OCI-LY3 (cell line): ENCODE measurements at regions not wholly inside any gene's neighbourhood (a gene's known extent, or its start where the extent isn't known, plus 50 kb on each side); places are given as distances from the start of the nearest gene placed in this dataset.

ENCODE experiments used
- CTCF ChIP-seq: fragments of 200-600, 300-600 bp; sonication (generic); IDR thresholded peaks from 2 replicates; pipeline ENCODE4 v1.5.1; 2014; ENCODE audit warnings: antibody characterized with exemption, low read length, low read depth
- EZH2phosphoT487 ChIP-seq: fragments of 200-600 bp; shearing (Covaris generic); IDR thresholded peaks from 2 replicates; pipeline ENCODE4 v1.6.1; 2018; ENCODE audit warnings: antibody characterized with exemption, mixed run types, low read depth

DNA sequence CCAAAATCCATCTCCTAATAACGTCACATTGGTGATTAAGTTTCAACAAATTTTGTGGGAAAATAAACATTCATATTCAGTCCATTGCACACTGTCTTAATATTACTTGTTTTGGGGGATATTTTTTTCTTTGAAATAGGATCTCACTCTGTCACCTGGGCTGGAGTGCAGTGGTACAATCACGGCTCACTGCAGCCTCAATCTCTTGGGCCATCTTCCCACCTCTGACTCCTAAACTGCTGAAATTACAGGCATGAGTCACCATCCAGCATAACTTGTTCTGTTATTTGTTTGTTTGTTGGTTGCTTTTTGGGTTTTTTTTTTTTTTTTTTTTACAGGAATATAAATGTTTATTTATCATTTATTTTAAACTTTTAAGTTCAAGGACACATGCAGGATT is 556.1 kb upstream of the SLITRK6 start:
- TF ChIP-seq CTCF (no peak), EZH2phosphoT487 (no peak)
